ENCODE measurements at regions not wholly inside any gene's neighbourhood (a gene's known extent, or its start where the extent isn't known, plus 50 kb on each side); places are given as distances from the start of the nearest gene placed in this dataset.

DNA sequence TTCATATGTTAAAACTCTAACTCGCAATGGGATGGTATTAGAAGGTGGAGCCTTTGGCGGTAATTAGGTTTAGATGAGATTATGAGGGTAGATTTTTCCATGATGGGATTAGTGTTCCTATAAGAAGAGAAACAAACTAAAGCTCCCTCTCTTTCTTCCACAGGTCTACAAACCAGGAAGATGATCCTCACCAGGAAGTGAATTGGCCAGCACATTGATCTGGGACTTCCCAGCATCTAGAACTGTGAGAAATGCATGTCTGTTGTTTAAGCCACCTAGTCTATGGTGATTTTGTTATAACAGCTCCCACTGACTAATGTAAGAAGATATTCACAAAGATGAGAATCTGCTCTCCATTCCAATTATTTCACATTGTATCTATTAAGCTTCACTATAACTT lies 2266.9 kb downstream of the PCDH7 start:
- TF ChIP-seq, protein P1, sequence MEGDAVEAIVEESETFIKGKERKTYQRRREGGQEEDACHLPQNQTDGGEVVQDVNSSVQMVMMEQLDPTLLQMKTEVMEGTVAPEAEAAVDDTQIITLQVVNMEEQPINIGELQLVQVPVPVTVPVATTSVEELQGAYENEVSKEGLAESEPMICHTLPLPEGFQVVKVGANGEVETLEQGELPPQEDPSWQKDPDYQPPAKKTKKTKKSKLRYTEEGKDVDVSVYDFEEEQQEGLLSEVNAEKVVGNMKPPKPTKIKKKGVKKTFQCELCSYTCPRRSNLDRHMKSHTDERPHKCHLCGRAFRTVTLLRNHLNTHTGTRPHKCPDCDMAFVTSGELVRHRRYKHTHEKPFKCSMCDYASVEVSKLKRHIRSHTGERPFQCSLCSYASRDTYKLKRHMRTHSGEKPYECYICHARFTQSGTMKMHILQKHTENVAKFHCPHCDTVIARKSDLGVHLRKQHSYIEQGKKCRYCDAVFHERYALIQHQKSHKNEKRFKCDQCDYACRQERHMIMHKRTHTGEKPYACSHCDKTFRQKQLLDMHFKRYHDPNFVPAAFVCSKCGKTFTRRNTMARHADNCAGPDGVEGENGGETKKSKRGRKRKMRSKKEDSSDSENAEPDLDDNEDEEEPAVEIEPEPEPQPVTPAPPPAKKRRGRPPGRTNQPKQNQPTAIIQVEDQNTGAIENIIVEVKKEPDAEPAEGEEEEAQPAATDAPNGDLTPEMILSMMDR (IDR thresholded peaks at IDR 0.05), result no peak
- no peak for TF ChIP-seq POLR2A (IDR thresholded peaks at IDR 0.05)
- no peaks in the 10 kb centered on the region for H3K4me1 ChIP-seq (replicated peaks in 1 of 2)
- H3K27me3 ChIP-seq, result no peaks in the 10 kb centered on the region
- WGBS, 4 donors, result 62 to 81% (median 73%) methylated on average over 2 of the region's 2 CpGs
- intact Hi-C loops (cut with DNase I), result no loop called here
- H3K36me3 ChIP-seq (replicated peaks in 1 of 2), result no peaks in the 10 kb centered on the region
- no peak overlapping the region for H3K4me3 ChIP-seq
- H3K9me3 ChIP-seq (replicated peaks in 1 of 3), result no peaks in the 10 kb centered on the region
- no peak overlapping the region for H3K27ac ChIP-seq
- DNase-seq, result no peak

DNA sequence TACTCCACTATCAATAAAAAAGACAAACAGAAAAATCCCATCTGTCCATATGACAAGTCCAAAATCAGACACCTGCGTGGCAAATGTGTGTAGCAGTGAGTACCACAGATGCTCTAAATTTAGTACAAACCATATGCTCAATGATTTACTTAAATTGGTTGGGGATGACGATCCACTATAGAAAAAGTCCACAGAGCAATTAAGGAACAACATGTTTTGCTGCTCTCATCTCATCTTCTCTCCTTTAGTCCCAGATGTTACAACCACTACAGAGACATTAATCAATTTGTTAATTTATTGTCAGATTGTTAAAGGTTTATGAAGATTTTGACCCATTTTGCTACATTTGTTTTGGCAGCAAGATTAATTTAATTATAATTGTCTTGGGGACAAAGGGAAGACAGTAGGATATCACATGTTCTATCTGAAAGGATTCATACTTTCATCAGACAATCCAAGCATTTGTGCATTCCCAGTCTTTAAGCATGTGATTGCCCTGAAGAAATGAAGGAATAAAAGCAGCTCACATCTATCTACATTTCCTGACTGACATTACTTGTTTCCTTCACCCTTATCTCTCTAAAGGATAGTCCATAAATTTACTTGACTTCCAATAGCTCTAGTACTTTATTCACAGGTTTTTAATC lies 2268.1 kb downstream of the PCDH7 start:
- Histone ChIP-seq H3K27ac (no peak overlapping the region), H3K4me1 (replicated peaks in 1 of 2) (no peaks in the 10 kb centered on the region), H3K9me3 (replicated peaks in 1 of 3) (no peaks in the 10 kb centered on the region), H3K27me3 (no peaks in the 10 kb centered on the region), H3K36me3 (replicated peaks in 1 of 2) (no peaks in the 10 kb centered on the region), H3K4me3 (no peak overlapping the region)
- WGBS, 4 donors, result 63 to 74% (median 69%) methylated on average over 2 of the region's 2 CpGs
- TF ChIP-seq, protein P1 (IDR thresholded peaks at IDR 0.05), result no peak
- no peak for TF ChIP-seq POLR2A (IDR thresholded peaks at IDR 0.05)
- intact Hi-C loops (cut with DNase I), result no loop called here
- DNase-seq, result no peak

DNA sequence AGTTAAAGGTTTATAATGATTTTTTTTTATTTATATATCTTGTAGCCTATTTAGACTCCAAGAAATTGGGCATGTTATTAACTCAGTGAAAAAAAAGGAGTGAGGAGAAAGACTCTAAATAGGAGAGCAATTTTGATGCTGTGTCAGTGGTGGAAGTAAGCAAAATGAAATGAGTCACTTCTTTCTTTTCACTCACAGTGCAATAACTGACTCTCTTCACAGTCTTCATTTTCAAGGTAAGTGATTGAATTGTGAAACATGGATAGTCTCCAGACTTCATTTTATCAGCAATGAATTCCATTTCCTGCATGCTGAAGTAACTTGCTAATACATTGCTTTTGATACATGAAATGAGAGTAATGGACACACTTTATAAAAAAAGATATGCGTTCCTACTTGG lies 2271.5 kb downstream of the PCDH7 start:
- WGBS, 4 donors, result 70 to 95% (median 83%) methylated on average over 1 of the region's 1 CpG
- intact Hi-C loops (cut with DNase I), result no loop called here

DNA sequence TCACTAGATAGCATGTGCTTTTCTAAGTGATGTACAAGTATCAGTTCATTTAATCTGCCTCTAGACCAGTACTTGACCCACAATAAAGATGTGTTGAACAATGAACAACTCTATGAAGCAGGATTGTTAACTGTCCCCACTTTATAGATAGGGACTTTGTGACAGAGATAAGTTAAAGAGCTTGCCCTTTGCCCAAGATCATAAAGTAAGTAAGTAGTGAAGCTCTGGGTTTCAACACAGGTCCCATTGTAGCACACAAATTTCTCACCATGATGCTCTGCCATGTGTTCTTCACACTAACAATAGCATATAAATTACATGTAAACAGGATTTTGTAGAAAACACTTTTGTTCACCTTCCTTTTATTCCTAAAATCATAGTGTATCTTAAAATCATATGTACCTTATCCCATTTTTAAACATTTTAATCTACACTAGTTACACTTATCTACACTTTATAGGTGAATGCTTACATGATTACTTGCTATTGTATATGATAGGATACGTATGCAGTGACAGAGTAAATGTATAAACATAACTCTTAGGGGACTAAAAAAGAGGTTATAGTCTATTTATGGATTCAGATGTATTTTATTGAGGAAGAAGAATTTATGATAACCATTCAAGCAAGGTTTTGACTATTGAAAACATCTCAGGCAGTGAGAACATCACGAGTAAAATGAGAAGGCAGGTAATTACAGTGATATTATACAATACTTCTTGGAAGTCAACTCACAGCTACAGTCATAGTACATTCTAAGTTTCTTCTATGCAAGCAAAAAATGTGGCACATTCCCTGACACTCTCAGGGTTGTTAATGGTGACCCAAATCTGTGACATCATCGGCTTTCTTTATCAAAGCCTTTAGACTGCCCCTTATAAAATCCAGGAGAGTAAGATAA lies 2275.1 kb downstream of the PCDH7 start:
- no peak for TF ChIP-seq POLR2A (IDR thresholded peaks at IDR 0.05)
- TF ChIP-seq, protein P1 (IDR thresholded peaks at IDR 0.05), result no peak
- DNase-seq, result no peak
- no peak overlapping the region for H3K4me3 ChIP-seq
- H3K27ac ChIP-seq, result no peak overlapping the region
- no peaks in the 10 kb centered on the region for H3K9me3 ChIP-seq (replicated peaks in 1 of 3)
- intact Hi-C loops (cut with DNase I), result no loop called here
- no peaks in the 10 kb centered on the region for H3K4me1 ChIP-seq (replicated peaks in 1 of 2)
- H3K27me3 ChIP-seq, result no peaks in the 10 kb centered on the region
- no peaks in the 10 kb centered on the region for H3K36me3 ChIP-seq (replicated peaks in 1 of 2)
- 57 to 79% (median 70%) methylated on average over 3 of the region's 3 CpGs for WGBS, 4 donors

More for the DNA sequence above, 2271.5 kb downstream of the PCDH7 start:
- Histone ChIP-seq H3K9me3 (replicated peaks in 1 of 3) (no peaks in the 10 kb centered on the region), H3K27ac (no peak overlapping the region), H3K4me3 (no peak overlapping the region), H3K4me1 (replicated peaks in 1 of 2) (no peaks in the 10 kb centered on the region), H3K36me3 (replicated peaks in 1 of 2) (no peaks in the 10 kb centered on the region), H3K27me3 (no peaks in the 10 kb centered on the region)
- no peak for DNase-seq
- TF ChIP-seq POLR2A (IDR thresholded peaks at IDR 0.05), result no peak
- TF ChIP-seq, protein P1 (IDR thresholded peaks at IDR 0.05), result no peak

Data from adrenal gland (tissue), 9 donors.